GM18507 (cell line): ENCODE measurements at regions not wholly inside any gene's neighbourhood (a gene's known extent, or its start where the extent isn't known, plus 50 kb on each side); places are given as distances from the start of the nearest gene placed in this dataset.
"Not testable (repeated sequence)": the region's sequence is repeated elsewhere in the genome, so short reads cannot be mapped to it uniquely, and the experiment has no call there.

ENCODE experiments used
- DNase-seq: peaks from one replicate; pipeline ENCODE4 v3.0.0; 2011; ENCODE audit warnings: low read depth; ENCODE audit not compliant: insufficient read length; ENCODE audit errors: extremely low spot score
- FAIRE-seq: peaks from 2 replicates; lab custom pipeline; 2011; peaks lifted over from hg19 to GRCh38; lab: Jason Lieb, UNC

DNA sequence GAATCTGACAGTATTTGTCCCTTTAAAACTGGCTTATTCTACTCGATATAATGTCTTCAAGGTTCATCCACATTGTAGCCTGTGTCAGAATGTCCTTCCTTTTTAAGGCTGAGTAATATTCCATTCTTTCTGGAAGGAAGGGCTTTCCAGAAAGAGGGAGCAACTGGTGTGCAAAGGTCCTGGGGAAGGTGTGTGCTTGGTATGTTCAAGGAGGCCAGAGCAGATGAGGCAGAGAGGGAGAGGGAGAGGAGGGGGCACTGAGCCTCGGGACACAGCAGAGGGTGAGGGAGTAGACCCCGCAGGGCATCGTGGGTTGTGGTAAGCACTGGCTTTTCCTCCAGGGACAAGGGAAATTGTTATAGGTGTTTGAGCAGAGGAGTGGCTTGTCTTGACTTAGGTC is 90.9 kb upstream of the NCOR2 start:
- FAIRE-seq, result no peak
- no peak for DNase-seq

DNA sequence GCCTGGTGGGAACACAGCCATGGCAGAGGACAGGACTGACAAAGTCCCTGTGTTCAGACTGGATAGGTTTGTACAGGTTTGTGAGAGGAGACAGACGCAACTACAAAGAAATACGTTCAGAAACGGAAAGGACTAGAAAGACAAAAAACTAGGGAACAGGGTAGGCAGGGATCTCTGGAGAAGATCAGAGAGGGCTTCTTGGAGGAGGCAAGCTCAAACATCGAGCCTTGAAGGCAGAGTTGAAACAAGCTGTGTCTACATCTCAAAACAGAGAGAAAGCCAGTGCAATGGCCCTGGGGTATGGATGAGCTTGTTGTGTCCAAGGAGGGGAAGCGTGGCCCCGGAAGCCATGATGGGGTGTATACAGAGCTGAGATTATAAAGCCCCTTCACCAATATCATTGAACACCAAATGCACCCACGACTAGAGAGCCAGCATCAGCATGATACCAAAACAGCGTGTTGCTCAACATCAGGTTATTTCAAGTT is 89.6 kb upstream of the NCOR2 start:
- DNase-seq (no peak), FAIRE-seq (no peak)

DNA sequence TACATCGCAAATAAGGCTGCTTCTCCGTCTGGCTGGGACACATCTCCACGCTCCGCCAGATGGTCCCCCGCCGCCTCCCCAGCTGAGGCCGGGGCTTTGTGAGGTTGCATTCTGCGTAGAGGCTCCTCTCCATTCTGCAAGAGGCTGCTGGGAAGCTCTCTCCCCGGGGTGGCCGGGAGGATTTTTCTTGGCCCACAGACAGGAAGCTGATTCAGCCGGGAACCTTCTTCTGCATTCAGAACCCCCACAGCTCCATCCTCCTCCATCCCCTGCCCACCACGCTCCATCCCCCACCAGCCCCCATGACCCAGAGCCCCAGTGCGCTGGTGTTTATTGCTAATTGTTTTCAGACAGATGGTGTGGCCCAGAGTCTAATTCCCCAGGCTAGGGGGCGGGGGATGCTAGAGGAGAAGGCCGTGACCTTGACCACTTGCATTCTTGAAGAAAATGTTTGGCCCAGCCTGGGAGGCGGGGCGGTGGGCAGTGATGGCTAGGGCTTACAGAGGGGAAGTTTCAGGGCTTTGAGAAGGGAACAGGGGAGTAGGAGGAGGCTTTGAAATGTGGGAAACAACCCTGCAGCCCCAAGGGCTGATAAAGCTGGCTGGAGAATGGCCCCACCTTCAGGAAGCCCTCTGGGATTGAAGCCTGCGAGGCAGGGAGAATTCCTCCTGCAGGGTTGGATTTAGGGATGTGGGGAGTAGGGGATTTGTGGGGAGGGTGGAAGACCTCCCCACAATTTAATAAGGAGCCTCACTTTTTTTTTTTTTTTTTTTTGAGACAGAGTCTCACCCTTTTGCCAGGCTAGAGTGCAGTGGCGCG is 88.5 kb upstream of the NCOR2 start:
- DNase-seq (no peak), FAIRE-seq (no peak)

DNA sequence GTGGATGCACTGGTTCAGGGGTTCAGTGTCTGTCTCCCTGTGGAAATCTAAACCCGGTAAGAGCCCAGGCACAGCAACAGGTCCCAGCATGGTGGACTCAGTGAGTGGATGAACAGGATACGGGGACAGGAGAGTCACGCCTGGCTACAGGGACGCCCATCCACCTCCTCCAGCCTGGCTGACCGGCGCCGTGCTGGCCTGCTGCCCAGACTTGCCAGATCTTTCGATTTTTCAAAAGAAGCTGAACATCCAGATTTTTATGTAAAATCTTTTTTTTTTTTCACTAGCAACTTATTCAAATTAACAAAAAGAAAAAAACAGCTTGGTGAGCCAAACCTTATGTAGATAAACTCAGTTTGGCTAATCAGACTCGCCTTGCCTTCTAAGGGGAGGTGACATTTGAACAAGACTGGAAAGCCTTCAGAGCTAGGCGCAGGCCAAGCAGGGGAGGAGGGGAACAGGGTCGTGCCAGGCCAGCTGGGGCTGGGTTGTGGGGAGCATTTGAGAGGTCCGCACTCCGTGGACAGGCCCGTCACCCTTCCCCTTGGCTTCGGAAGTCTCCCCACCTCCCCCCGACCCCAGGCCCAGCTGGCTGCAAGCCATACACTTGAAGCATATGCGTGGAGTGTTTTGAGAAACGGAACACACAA is 87.8 kb upstream of the NCOR2 start:
- no peak for FAIRE-seq
- DNase-seq, result no peak

DNA sequence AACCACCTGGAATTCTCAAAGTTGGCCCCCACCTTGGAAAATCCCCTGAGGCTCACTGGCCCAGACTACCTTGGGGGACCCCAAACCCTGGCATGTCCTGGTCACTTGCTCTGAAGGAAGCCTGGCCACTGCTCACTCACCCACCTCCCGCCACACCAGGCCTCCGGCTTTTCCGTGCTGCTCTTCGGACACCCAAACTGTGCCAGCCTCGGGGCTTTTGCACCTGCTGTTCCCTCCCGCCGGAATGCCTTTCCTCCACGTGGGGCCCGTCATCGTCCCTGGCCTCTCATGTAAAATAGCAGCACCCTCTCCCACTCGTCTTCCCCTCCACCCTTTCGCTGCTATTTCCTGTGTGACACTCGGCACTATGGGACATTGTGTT is 87.2 kb upstream of the NCOR2 start:
- FAIRE-seq, result no peak
- no peak for DNase-seq

DNA sequence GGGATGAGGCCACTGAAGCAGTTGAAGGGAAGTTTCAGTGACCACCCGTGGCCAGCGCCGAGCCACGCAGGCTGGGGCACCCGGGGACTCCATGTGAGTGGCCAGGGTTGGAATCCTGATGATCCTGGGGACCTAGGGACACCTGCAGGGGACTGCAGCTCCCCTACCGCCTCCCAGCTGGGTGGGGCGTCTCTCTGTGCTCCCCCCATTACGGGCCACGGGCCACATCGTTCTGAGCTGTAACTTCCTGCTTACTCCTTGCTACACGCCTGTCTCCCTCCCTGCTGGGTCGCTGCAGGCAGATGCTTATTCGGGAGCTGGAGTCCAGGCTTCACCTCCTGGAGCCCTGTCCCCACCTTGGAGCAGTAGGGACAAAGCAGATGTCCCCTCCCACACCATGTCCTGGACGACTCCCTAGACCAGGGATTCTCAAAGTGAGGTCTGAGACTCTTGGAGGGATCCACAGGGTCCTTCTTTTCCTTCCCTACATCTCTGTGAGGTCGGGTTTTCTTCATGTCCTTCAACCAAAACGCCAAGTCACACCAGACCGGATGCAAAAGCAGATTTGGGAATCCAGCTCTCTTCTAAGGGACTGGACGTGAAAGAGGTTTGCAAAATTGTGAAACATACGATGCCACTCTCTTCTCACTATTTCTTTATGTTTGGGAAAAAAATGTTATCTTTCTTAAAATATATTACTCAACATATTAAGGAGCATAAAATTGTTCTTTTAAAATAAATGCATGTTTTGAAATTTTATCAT is 85.9 kb upstream of the NCOR2 start:
- FAIRE-seq, result no peak
- DNase-seq, result no peak

DNA sequence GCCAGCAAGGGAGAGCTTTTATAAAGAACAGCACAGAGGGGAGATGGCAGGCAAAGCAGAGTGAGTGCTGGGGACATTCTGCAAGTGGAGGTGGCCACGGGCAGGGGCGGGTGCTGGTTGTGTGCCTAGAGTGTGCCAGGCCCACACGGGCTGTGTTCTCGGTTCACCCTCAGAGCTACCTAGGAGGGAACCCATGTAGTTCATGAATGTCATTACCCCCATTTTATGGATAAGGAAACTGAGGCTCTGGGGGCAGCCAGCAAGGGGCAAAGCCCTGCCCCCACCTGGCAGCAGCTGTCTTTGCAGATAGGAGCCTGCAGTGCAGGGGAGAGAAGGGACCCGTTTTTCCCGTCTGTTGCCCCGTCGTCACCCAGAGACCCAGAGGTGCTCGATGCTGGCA is 85.2 kb upstream of the NCOR2 start:
- no peak for DNase-seq

DNA sequence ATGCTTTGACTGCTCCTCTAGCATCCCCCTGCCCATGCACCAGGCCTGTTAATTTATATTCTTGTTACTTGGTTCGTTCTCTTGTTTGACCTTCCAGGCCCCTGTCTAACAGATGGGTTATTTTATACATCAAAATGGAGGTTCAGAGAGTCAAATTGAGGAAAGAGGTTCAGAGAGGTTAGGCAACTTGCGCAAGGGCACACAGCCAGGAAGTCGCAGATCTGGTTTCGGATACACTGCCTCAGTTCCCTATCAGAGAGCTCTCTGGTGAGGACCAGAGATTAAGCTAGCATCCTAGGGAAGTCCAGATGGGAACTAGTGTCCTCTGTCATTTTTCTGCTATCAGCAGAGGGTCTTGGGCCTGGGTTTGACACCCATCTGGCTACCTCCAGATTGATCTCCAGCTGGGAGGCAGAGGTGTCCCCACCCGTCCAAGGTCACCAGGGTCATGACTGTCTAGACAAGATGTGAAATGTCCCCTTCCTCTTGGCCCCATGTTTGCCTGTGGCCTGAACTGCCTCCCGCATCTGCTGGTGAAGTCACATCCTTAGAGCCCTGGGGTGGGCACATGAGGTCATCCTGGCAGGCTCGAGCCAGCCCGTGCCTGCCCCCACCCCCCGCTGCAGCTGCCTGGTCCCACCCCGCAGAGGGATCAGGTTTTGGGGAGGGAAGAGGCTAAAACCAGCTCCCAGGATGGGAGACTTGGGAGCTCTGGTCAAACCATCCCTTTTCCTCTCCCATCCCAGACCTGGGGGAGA is 84.3 kb upstream of the NCOR2 start:
- DNase-seq (no peak), FAIRE-seq (no peak)

More for the DNA sequence above, 85.2 kb upstream of the NCOR2 start:
- no peak for FAIRE-seq

DNA sequence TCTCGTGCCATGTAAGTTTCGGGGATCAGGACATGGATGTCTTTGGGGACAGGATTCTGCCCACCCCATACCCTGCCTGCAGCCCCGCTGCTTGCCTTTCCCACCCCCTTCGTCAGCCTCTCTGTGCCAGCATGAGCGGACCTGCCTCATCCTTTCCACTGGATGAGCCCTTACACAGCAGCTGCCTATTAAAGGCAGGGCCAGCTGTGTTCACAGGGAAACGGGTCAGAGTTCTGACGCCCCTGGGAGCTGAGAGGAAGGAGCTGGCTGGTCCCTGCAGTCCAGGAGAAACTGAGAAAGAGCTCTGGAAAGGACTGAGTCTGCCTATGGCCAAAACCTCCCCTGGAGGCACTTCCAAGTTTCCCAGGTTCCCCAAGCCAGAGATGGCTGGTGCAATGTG is 83.5 kb upstream of the NCOR2 start:
- FAIRE-seq (no peak), DNase-seq (no peak)

DNA sequence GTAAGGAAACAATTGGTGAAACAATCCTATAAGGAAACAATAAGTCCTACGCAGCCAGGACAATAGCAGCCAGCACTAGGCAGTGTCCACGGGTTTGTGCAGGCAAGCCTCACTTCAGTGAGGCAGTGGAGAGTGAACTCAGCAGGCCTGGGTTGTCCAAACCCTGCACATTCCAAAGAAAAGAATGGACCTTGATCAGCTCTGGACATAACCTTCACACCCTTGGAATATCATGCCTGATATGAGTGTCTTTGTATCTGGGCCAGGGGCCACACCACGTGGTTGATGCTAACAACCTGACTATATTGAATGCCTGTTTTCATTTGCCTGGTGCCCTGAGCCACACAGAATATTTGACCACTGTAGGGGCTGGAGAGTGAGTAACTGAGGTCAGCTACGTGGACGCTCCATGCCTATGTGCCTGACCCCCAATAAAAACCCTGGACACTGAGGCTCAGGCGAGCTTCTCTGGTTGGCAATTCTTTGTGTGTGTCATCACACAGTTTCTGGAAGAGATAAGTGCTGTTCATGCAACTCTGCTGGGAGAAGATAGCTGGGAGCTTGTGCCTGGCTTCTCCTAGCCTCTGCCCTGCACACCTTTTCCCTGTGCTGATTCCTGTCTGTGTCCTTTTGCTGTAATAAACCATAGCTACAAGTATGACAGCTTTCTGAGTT is 81.4 kb upstream of the NCOR2 start:
- FAIRE-seq, result no peak
- no peak for DNase-seq

DNA sequence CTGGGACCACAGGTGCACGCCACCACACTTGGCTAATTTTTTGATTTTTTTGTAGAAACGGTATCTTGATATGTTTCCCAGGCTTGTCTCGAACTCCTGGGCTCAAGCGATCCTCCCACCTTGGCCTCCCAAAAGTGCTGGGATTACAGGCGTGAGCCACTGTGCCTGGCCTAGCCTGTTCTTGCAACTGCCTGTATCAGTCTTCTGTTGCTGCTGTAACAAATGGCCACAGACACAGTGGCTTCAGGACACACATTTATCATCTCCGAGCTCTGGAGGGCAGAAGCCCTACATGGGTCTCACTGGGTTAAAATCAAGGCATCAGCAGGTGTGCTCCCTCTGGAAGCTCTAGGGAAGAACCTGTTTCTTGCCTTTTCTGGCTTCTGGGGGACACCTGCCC is 79.9 kb upstream of the NCOR2 start:
- DNase-seq (no peak), FAIRE-seq (no peak)

DNA sequence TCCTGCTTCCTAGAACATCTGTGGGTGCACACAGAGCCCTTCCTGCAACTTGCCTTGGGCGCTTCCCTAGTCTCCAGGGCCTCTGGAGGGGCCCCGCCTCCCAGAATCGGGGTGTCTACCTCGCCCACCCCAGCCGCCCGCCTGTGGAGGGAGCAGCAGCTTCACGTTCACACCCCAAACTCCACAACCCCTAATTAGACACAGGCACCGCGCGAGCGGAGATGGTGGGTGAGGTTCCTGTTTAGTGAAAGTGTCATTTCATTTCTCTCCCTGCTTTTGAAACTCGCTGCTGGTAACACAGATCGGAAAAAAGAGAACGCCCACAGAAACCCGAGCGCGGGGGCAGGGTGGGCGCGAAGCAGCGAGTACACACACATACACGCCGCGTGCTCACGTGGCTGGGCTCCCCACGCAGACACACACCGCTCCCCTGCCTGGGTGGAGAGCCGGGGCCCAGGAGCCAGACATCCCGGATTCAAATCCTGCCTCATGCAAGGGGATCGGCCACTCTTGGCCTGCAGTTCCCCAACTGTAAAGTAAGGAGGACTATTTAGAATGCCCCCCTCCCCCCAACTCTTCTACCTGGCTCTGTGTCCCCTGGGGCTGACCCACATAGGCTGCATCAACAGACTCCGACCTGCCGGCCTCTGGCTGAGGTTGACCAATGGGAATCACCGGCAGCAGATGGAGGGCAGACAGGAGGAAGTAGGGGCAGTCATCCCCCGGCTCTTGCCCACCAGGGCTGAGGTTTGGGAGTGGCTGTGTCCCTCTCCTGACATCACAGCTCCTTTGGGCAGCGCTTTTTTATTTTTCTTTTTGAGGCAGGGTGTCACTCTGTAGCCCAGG is 79.2 kb upstream of the NCOR2 start:
- FAIRE-seq (no peak), DNase-seq (no peak)

DNA sequence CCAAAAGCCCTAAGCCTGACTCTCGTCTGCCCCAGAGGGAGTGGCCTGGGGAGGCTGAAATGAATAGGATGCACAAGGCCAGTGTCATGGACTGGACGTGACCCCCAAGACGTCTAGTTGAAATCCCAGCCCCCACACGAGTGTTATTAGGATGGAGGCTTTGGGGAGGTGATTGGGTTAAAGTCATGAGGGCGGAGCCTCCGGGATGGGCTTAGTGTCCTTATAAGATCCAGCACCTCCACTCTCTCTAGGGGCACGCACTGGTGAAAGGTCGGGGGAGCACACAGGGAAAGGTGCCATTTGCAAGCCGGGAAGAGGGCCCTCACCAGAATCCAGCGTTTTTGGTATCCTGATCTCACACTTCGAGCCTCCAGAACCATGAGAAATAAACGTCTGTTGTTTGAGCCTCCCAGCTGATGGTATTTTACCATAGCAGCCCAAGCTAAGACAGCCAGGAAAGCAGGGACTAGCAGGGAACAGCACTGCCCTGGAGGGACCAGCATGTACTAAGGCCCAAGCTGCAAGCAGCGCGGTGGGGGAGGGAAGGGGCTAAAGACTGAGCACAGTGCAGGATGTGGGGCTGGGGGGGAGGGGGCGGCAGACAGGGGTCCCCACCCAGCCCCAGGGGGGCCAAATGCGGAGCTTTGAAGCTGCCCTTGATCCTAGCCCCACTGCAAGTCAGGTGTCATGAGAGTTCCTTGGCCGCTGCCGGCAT is 78.3 kb upstream of the NCOR2 start:
- FAIRE-seq (no peak), DNase-seq (no peak)

DNA sequence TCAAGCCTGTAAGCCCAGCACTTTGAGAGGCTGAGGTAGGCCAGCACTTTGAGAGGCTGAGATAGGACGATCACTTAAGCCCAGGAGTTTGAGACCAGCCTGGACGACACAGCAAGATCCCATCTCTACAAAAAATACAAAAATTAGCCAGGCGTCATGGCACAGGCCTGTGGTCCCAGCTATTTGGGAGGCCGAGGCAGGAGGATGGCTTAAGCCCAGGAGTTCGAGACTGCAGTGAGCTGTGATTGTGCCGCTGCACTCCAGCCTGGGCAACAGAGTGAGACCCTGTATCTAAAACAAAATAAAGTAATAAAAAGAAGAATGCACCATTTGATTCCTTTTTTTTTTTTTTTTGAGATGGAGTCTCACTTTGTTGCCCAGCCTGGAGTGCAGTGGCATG is 76.4 kb upstream of the NCOR2 start:
- FAIRE-seq, DNase-seq: not testable (repeated sequence)

DNA sequence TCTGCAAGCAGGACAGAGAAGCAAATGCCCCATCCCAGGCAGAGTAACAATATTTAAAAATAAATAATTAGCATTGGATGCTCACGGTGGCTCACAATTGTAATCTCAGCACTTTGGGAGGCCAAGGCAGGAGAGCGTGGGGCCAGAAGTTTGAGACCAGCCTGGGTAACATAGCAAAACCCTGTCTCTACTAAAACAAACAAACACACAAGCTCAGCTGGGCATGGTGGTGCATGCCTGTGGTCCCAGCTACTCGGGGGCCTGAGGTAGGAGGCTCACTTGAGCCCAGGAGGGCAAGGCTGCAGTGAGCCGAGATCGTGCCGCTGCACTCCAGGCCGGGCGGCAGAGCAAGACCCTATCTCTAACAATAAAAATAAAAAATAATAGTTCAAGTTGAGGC is 74.7 kb upstream of the NCOR2 start:
- no peak for FAIRE-seq
- no peak for DNase-seq

DNA sequence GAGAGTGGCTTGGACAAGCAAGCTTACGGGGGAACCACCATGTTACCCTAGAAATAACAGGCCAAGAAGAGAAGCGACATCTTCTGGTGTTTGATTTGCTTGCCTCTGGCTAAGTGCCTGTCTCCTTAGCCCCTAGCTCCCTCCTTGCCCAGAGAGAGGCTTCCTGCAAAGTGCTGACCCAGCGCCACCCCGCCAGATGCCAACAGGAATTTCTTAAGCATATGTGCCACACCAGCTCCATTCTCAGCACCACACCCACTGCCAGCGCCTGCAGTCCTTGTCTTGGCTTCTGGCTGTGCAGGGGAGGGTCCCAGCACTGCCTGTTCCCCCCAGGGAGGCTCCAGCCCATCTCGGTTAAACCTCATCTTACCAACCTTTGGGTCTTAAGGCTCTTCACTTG is 74.2 kb upstream of the NCOR2 start:
- DNase-seq (no peak), FAIRE-seq (no peak)

DNA sequence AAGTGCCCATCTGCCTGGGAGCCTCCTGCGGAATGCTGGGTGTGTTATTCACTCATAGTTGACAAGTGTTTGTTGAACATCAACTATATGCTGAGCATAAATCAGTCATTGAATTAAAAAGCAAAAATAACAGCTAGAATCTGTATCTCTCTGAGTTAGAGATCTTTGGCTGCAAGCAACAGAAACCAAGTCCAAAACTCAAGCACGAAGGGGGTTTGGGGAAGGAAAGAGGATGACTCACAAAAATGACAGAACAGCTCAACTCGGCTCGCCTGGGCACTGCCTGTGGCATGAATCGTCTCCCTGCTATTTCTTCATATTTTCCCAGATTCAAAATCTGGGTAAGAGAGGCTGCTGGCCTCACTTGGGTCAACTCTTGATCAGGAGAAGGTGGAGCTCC is 72.6 kb upstream of the NCOR2 start:
- DNase-seq (no peak), FAIRE-seq (no peak)
